HG03432 (cell line): ENCODE measurements at regions not wholly inside any gene's neighbourhood (a gene's known extent, or its start where the extent isn't known, plus 50 kb on each side); places are given as distances from the start of the nearest gene placed in this dataset.

Experiments used
- ATAC-seq: cut with Tn5 transposase; IDR thresholded peaks from one replicate; pipeline ENCODE4 v1.9.1; 2021; ENCODE audit warnings: mild to moderate bottlenecking, moderate library complexity; ENCODE audit not compliant: unreplicated experiment

- ATAC-seq = no peak
Observed at GRCh38 chr2:129296806-129297205, 682.7 kb upstream of the RAB6C start.

GRCh38 chr2:129297430-129297829, 682.0 kb upstream of the RAB6C start:
- ATAC-seq = no peak

- ATAC-seq = no peak
Observed at GRCh38 chr2:129299338-129299737, 680.1 kb upstream of the RAB6C start.

- no peak for ATAC-seq
Observed at GRCh38 chr2:129299756-129300155, 679.7 kb upstream of the RAB6C start.

GRCh38 chr2:129300456-129300855, 679.0 kb upstream of the RAB6C start:
- no peak for ATAC-seq

GRCh38 chr2:129301431-129301913, 678.0 kb upstream of the RAB6C start:
- ATAC-seq = no peak

- ATAC-seq = no peak
Observed at GRCh38 chr2:129302106-129302505, 677.4 kb upstream of the RAB6C start.

DNA sequence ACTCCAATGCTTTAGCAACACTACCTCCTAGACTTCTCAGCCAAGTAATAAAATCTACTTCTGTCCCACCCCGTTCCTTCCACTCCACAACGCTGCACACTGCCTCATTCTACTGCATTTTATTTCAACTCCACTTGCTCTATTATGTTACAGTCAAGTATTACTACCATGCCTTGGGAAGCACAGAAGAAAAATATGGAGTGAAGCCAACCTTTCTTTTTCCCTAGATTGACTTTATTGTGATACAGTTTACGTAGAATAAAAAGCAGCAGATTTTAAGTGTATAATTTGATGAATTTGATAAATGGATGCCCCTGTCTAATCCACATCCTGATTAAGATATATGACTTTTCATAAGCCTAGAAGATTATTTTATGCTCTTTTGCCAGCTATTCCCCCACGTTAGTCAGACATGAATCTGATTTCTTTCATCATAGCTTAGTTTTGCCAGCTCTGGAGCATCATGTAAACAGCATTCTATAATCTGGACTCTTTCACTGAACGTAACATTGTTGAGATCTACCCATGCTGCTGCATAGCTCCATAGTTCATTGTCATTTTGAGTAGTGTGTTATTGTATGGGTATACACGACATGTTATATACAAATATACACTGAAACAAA, 676.8 kb upstream of the RAB6C start:
- ATAC-seq = no peak

GRCh38 chr2:129314120-129314519, 665.3 kb upstream of the RAB6C start:
- no peak for ATAC-seq

GRCh38 chr2:129318581-129319421, 660.7 kb upstream of the RAB6C start:
- no peak for ATAC-seq

- ATAC-seq = no peak
Observed at GRCh38 chr2:129319422-129319717, 660.1 kb upstream of the RAB6C start.

GRCh38 chr2:129320288-129320687, 659.2 kb upstream of the RAB6C start:
- ATAC-seq = no peak

GRCh38 chr2:129324349-129324748, 655.1 kb upstream of the RAB6C start:
- no peak for ATAC-seq

DNA sequence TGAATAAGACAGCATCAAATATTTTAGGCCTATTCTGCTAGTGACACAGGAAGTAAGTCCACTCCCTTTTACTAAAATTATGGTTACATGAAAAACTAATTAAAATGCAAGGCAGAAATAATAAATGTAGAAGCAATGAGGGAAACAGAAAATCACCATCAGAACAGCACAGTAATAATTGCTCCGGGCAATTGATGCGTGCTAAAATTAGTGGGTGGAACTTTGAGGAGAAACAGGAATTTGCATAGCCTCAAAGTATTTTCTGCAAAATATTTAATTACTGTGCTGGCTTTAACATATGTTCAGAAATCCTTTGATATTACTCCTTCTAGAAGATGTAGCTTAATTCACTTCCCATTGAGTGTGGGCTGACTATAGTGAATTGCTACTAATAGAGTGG, 654.3 kb upstream of the RAB6C start:
- no peak for ATAC-seq

GRCh38 chr2:129329574-129329973, 649.9 kb upstream of the RAB6C start:
- no peak for ATAC-seq

- ATAC-seq = no peak
Observed at GRCh38 chr2:129330504-129330903, 649.0 kb upstream of the RAB6C start.

DNA sequence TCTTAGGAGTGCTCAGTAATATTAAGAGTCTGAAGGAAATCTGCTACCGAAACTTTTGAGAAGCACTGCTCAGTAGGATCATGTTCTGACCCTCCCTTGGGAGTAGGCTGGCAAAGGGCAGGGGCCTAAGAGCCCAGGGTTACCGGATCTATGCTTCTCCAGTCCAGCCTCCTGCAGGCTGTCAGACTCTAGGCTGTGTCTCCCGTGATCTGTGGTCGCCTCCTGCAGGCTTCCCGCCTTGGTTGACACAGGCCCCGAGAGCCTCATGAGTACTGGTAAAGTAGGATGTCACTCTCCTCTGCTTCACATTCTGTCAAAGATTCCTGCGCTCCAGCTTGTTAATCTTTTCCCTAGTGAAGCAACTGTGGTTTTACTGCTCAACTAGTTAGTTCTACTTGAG, 647.8 kb upstream of the RAB6C start:
- ATAC-seq = no peak

- ATAC-seq = no peak
Observed at GRCh38 chr2:129334128-129334527, 645.3 kb upstream of the RAB6C start.

DNA sequence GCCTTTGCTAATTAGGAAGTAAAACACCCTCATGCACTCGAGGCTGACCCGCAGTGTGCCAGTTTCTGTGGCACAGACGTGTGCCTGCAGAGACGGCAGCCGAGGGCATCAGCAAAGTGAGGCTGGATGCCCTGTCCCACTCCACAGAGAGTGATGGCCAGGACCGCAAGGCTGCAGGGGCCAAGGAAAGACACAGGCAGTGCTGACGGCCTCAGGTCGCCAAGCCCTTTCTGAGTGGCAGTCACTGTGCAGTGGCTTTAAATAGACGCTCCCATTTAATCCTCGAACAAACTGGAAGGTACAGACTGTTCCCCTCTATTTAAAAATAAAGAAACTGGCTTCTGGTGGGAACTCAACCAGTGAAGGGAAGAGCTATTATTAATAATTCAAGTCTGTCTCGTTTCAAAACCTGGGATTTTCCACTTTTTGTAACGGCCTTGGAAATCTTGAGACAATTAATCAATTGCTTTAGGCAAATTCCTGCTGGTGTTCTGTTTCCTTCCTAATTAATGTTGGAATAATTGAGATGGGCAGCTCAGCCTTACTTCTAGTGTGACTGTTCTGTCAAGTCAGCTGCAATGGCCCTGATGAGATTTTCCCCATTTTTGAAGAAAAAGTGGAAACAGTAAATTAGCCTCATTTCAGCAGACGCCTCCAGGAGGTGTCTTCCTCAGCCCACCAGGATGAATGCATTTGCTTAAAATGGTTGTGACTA, 644.6 kb upstream of the RAB6C start:
- no peak for ATAC-seq

DNA sequence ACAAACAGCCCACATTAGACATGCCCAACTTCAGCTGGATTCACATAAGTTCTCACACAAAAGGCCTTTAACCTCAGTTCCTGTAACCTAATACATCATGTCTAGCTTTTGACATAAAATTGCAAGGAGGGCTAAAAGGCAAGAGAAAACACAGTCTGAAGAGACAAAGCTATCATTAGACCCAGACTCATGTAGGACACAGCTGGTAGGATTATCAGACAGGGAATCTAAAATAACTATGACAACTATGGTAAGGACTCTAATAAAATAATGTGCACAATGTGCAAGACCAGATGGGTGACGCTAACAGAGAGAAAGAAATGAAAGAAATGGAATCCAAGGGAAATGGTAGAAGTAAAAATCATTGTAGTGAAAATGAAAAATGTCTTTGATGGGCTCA, 643.2 kb upstream of the RAB6C start:
- no peak for ATAC-seq

DNA sequence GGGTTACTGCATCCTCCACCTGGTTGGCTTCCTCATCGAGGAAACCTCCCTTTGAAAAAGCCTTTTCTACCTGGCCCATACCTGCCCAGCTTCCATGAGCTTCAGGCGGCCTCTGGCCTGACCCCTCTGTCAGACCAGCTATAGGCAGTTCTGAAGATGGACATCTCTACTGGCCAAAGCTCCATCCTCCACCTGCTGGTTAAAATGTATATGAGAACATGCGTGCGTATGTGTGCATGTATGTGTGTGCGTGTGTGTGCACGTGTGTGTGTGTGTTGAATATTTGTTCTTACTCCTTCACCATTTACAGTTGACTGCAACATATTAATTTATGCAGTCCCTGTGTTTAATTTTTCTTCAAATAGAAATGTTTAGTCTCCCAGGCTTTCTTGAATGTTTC, 642.4 kb upstream of the RAB6C start:
- ATAC-seq = no peak

- no peak for ATAC-seq
Observed at GRCh38 chr2:129345540-129345939, 633.9 kb upstream of the RAB6C start.
